Ishikawa (cell line): ENCODE measurements at regions not wholly inside any gene's neighbourhood (a gene's known extent, or its start where the extent isn't known, plus 50 kb on each side); places are given as distances from the start of the nearest gene placed in this dataset.

Source experiments
- CEBPB ChIP-seq: IDR thresholded peaks from 2 replicates; pipeline ENCODE4 v1.6.1; 2012
- CREB1 ChIP-seq: IDR thresholded peaks from 2 replicates; pipeline ENCODE4 v1.6.1; 2012; ENCODE audit warnings: low read depth
- EGR1 ChIP-seq: IDR thresholded peaks from 2 replicates; pipeline ENCODE4 v1.6.1; 2012
- EP300 ChIP-seq: IDR thresholded peaks from 2 replicates; pipeline ENCODE4 v1.6.1; 2012; ENCODE audit warnings: borderline replicate concordance
- MAX ChIP-seq: IDR thresholded peaks from 2 replicates; pipeline ENCODE4 v1.6.1; 2012
- RAD21 ChIP-seq: IDR thresholded peaks from 2 replicates; pipeline ENCODE4 v1.6.1; 2012; ENCODE audit warnings: low read depth
- TEAD4 ChIP-seq: IDR thresholded peaks from 2 replicates; pipeline ENCODE4 v1.6.1; 2012
- YY1 ChIP-seq: IDR thresholded peaks from 2 replicates; pipeline ENCODE4 v1.6.1; 2012; ENCODE audit warnings: low read depth
- ZBTB7A ChIP-seq: IDR thresholded peaks from 2 replicates; pipeline ENCODE4 v1.6.1; 2012; ENCODE audit warnings: low read depth
- TF ChIP-seq, protein P1 (sequence below): IDR thresholded peaks from 2 replicates; pipeline ENCODE4 v1.6.1; 2012; ENCODE audit warnings: low read depth, mild to moderate bottlenecking

GRCh38 chr18:42413870-42414269 is 458.8 kb downstream of the PIK3C3 start:
- TF ChIP-seq YY1 (no peak), MAX (no peak), EP300 (no peak), ZBTB7A (no peak), CREB1 (no peak), CEBPB (no peak), RAD21 (no peak), EGR1 (no peak), TEAD4 (no peak)
- TF ChIP-seq, protein P1, sequence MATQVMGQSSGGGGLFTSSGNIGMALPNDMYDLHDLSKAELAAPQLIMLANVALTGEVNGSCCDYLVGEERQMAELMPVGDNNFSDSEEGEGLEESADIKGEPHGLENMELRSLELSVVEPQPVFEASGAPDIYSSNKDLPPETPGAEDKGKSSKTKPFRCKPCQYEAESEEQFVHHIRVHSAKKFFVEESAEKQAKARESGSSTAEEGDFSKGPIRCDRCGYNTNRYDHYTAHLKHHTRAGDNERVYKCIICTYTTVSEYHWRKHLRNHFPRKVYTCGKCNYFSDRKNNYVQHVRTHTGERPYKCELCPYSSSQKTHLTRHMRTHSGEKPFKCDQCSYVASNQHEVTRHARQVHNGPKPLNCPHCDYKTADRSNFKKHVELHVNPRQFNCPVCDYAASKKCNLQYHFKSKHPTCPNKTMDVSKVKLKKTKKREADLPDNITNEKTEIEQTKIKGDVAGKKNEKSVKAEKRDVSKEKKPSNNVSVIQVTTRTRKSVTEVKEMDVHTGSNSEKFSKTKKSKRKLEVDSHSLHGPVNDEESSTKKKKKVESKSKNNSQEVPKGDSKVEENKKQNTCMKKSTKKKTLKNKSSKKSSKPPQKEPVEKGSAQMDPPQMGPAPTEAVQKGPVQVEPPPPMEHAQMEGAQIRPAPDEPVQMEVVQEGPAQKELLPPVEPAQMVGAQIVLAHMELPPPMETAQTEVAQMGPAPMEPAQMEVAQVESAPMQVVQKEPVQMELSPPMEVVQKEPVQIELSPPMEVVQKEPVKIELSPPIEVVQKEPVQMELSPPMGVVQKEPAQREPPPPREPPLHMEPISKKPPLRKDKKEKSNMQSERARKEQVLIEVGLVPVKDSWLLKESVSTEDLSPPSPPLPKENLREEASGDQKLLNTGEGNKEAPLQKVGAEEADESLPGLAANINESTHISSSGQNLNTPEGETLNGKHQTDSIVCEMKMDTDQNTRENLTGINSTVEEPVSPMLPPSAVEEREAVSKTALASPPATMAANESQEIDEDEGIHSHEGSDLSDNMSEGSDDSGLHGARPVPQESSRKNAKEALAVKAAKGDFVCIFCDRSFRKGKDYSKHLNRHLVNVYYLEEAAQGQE: no peak
